Tibial nerve (tissue), 4 donors: ENCODE measurements at regions not wholly inside any gene's neighbourhood (a gene's known extent, or its start where the extent isn't known, plus 50 kb on each side); places are given as distances from the start of the nearest gene placed in this dataset.

Experiments
- DNase-seq, 2 donors: peaks; one replicate each; pipeline ENCODE4 v3.0.0-alpha.2; 2019; ENCODE audit warnings: low spot score in 2 of 2
- H3K27ac ChIP-seq, 4 donors: fragments of 200-600 bp; sonication (generic) in 3 of 4; one replicate each; pipeline ENCODE4 v1.5.1; 2017 to 2019; ENCODE audit warnings: mild to moderate bottlenecking in 1 of 4
- H3K27me3 ChIP-seq, 2 donors: fragments of 200-600 bp; sonication (generic) in 1 of 2; one replicate each; pipeline versions ENCODE4 v1.5.1 to v1.6.0; 2017 to 2019
- H3K36me3 ChIP-seq, 3 donors: fragments of 200-600 bp; sonication (generic); one replicate each; pipeline ENCODE4 v1.5.1; 2018 to 2019
- H3K4me1 ChIP-seq, 4 donors: fragments of 200-600 bp; sonication (generic) in 3 of 4; one replicate each; pipeline ENCODE4 v1.5.1; 2017 to 2019
- H3K4me3 ChIP-seq, 4 donors: fragments of 200-600 bp; sonication (generic) in 3 of 4; one replicate each; pipeline ENCODE4 v1.5.1; 2017 to 2019; ENCODE audit warnings: mild to moderate bottlenecking in 1 of 4, moderate library complexity in 1 of 4
- H3K9me3 ChIP-seq, 4 donors: fragments of 200-600 bp; sonication (generic) in 3 of 4; one replicate each; pipeline ENCODE4 v1.5.1; 2017 to 2019
- EP300 ChIP-seq, 2 donors: sonication (generic); formaldehyde crosslinking; IDR thresholded peaks; one replicate each; pipeline ENCODE4 v1.6.1; 2017; ENCODE audit warnings: antibody characterized with exemption in 2 of 2, mild to moderate bottlenecking in 1 of 2
- POLR2A ChIP-seq, 2 donors: fragments of 450-650 bp; IDR thresholded peaks; one replicate each; pipeline ENCODE4 v1.6.1; 2017; ENCODE audit warnings: antibody characterized with exemption in 2 of 2, mild to moderate bottlenecking in 2 of 2, moderate library complexity in 2 of 2
- WGBS, 2 donors: methylation state at CpG; one replicate each; pipeline ENCODE4 v1.1.5; 2018; 5-methylcytosine and 5-hydroxymethylcytosine counted together
- TF ChIP-seq, protein P1 (sequence below), 5 experiments: fragments of 200-600 bp in 3 of 5; fragments of 450-650 bp in 2 of 5; sonication (generic) in 3 of 5; IDR thresholded peaks; one replicate each; pipeline ENCODE4 v1.5.1; 2016 to 2019; ENCODE audit warnings: antibody characterized with exemption in 5 of 5, mild to moderate bottlenecking in 3 of 5, moderate library complexity in 2 of 5

DNA sequence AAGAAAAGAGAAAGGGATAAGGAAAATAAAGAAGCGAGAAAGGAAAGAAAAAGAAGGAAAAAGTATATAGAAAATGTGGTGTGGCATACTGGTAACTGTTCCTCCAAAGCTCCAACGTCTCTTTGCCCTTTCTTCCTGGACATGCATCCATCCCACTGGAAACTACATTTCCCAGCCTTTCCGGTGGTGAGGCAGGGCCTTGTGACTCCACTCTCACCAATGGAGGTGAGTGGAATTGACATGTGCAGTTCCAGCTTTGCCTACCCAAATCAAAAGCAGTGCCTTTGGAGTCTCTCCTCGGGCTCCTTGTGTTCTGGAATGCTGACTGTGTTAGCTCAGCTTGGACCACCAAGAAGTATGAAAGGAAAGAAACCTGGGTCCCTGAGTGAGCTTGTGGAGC lies 161.2 kb downstream of the KCNA5 start:
- Histone ChIP-seq H3K4me3 (no peak overlapping the region), H3K36me3 (no peaks in the 10 kb centered on the region), H3K9me3 (no peaks in the 10 kb centered on the region), H3K27me3 (no peaks in the 10 kb centered on the region), H3K27ac (no peak overlapping the region), H3K4me1 (peaks cover 0 to 7% (median 0%) of the 10 kb centered on the region in 4 donors)
- TF ChIP-seq EP300 (IDR thresholded peaks at IDR 0.05) = no peak
- TF ChIP-seq, protein P1, sequence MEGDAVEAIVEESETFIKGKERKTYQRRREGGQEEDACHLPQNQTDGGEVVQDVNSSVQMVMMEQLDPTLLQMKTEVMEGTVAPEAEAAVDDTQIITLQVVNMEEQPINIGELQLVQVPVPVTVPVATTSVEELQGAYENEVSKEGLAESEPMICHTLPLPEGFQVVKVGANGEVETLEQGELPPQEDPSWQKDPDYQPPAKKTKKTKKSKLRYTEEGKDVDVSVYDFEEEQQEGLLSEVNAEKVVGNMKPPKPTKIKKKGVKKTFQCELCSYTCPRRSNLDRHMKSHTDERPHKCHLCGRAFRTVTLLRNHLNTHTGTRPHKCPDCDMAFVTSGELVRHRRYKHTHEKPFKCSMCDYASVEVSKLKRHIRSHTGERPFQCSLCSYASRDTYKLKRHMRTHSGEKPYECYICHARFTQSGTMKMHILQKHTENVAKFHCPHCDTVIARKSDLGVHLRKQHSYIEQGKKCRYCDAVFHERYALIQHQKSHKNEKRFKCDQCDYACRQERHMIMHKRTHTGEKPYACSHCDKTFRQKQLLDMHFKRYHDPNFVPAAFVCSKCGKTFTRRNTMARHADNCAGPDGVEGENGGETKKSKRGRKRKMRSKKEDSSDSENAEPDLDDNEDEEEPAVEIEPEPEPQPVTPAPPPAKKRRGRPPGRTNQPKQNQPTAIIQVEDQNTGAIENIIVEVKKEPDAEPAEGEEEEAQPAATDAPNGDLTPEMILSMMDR (IDR thresholded peaks at IDR 0.05) = no peak
- no peak for TF ChIP-seq POLR2A (IDR thresholded peaks at IDR 0.05)
- WGBS, 2 donors = 77 to 83% methylated on average over 4 of the region's 4 CpGs
- no peak for DNase-seq

DNA sequence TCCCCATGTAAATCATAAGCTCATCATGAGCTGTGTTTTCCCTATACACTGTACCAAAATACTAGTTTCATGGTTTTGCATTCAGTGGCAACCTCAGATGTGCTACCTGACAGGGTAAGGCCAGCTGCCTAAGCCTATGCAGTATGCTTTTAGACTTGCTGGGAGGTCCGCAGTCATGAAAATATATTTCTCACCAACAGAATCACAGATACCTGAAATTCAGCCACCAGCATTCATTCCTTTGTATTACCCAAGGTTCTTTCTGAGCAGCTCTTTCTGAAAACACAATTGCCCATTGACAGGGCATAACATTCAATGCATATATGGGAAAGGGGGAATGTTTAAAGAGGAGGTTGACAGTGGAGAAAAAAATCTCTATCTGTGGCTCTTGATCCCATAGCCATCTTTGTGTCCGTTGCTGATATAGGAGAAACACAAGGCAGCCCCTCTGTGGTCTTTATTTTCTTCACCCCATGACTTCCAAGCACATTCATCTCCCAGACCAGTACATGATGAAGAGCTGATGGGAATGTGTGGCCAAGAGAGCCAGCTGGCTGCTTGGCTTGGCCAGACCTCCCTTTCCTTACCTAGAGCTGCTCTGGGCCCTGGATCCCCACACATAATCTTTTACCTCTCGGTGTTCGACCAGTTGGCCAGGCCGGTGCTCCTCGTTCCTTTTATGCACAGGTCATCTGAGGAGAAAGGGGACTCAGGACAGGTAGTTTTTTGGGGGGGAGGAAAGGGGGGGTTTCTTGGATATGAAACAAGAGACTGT lies 162.9 kb downstream of the KCNA5 start:
- Histone ChIP-seq H3K4me3 (no peak overlapping the region), H3K27me3 (no peaks in the 10 kb centered on the region), H3K4me1 (no peaks in the 10 kb centered on the region), H3K36me3 (no peaks in the 10 kb centered on the region), H3K27ac (no peak overlapping the region), H3K9me3 (no peaks in the 10 kb centered on the region)
- DNase-seq = no peak
- TF ChIP-seq, protein P1 (IDR thresholded peaks at IDR 0.05) = no peak
- WGBS, 2 donors = 77 to 79% methylated on average over 6 of the region's 6 CpGs

DNA sequence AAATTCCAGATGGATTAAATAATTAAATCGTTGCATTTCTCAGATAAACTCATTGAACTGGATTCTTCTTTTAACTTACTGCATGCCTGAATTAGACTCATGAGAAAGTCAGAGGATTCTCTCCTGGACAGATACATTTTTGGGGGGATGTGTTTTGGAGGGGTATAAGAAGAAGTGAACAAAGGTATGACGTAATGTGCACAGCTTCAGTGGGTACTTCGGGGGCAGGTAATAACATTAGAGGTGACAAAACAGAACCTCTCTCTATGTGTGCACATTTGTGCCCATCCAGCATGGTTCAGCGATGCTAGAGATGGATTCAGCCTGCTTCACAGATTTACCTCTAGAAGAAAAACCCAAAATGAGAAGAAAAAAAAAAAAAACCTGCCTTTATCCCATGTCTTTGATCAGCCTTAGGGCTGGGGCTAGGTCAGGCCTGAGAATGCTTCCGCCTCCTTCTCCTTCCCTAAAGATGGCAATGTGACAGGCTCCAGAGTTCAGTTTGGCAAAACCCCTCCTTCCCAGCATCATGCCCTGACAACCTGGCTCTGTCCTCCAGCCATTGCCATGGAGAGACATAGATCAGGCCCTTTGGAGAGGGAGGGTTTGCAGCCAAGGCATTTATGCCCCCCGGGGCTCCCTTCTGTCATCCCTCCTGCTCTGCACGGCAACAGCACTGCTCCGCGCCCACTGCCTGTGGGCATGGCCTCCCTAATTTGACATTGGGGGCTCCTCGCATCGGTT lies 166.7 kb downstream of the KCNA5 start:
- Histone ChIP-seq H3K36me3 (no peaks in the 10 kb centered on the region), H3K27ac (no peak overlapping the region), H3K9me3 (no peaks in the 10 kb centered on the region), H3K27me3 (no peaks in the 10 kb centered on the region), H3K4me3 (no peak overlapping the region), H3K4me1 (peaks cover 0 to 7% (median 0%) of the 10 kb centered on the region in 4 donors)
- TF ChIP-seq EP300 (IDR thresholded peaks at IDR 0.05) (no peak), POLR2A (IDR thresholded peaks at IDR 0.05) (no peak)
- TF ChIP-seq, protein P1 (IDR thresholded peaks at IDR 0.05) = no peak
- DNase-seq = no peak
- WGBS, 2 donors = 82 to 86% methylated on average over 11 of the region's 11 CpGs

DNA sequence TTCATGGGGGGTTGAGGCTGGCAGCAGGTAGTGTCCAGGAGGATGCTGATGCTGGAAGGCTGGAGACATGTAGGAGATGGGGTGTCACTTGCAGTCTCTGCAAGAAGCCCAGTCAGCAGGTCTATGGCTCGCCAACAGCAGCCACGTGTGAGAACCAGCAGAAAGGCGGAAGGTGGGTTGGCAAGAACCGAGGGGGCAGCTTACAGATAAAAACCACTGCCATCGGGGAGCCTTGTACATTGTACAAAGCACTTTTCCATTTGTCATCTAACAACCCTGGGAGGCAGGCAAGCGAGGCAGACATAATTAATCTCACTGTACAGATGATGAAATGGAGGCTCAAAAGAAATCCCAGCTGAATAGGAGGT lies 167.2 kb downstream of the KCNA5 start:
- TF ChIP-seq, protein P1 (IDR thresholded peaks at IDR 0.05) = no peak
- no peak for TF ChIP-seq POLR2A (IDR thresholded peaks at IDR 0.05)
- no peak for TF ChIP-seq EP300 (IDR thresholded peaks at IDR 0.05)
- peaks cover 0 to 7% (median 0%) of the 10 kb centered on the region in 4 donors for H3K4me1 ChIP-seq
- DNase-seq = no peak
- no peak overlapping the region for H3K4me3 ChIP-seq
- no peak overlapping the region for H3K27ac ChIP-seq
- 89 to 94% methylated on average over 6 of the region's 6 CpGs for WGBS, 2 donors
- no peaks in the 10 kb centered on the region for H3K27me3 ChIP-seq
- H3K9me3 ChIP-seq = no peaks in the 10 kb centered on the region
- no peaks in the 10 kb centered on the region for H3K36me3 ChIP-seq

DNA sequence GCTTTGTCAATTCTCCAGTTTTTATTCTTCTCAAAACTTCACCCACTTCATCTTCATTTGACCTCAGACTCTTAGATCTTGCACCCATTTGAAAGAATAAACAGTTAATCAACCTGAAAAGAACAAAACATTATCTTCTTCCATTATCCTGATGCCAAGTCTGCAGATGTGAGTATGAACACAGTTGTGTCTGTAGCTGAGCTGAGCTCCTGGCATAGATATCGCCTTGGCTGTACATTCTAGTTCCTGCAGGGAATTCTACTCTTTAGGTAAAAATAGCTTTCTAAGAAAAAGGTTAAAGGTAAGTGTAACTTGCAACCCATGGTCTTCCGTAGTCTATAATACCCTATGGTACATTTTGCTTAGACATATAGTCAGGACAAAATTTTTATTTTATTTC lies 169.7 kb downstream of the KCNA5 start:
- no peak for DNase-seq
- peaks cover 0 to 7% (median 0%) of the 10 kb centered on the region in 4 donors for H3K4me1 ChIP-seq
- TF ChIP-seq, protein P1 (IDR thresholded peaks at IDR 0.05) = no peak
- TF ChIP-seq POLR2A (IDR thresholded peaks at IDR 0.05) = no peak
- no peak for TF ChIP-seq EP300 (IDR thresholded peaks at IDR 0.05)
- 59 to 69% methylated on average over 2 of the region's 2 CpGs for WGBS, 2 donors
- no peak overlapping the region for H3K27ac ChIP-seq
- no peaks in the 10 kb centered on the region for H3K9me3 ChIP-seq
- no peaks in the 10 kb centered on the region for H3K36me3 ChIP-seq
- H3K27me3 ChIP-seq = no peaks in the 10 kb centered on the region
- H3K4me3 ChIP-seq = no peak overlapping the region
